ENCODE measurements at regions not wholly inside any gene's neighbourhood (a gene's known extent, or its start where the extent isn't known, plus 50 kb on each side); places are given as distances from the start of the nearest gene placed in this dataset.

DNA sequence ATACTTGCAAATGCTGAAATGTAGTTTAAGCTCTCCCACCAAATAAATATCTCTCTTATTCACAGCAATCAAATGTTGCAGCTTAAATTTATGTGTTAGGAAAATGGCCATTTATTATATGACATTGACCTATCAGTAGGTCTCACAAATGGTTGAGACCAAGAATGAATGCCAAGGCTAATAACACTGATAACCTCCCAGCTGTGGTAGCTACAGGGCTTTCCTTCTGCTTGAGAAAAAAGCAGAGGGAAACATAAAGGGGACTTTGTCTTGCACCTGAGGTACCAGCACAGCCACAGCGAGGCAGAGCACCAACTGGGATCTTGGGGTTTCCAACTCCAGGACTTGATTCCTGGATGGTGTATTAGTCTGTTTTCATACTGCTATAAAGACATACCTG is 73.1 kb upstream of the TTC14 start:
- 30% methylated on average over 1 of the region's 1 CpG for WGBS (ENCODE audit: low lambda C conversion rate)
- POLR2A ChIA-PET, result no interaction called here

GRCh38 chr3:180529778-180530177 is 72.2 kb upstream of the TTC14 start:
- H3K9me2 ChIP-seq, result no peaks in the 10 kb centered on the region
- WGBS (ENCODE audit: low lambda C conversion rate), result 40% methylated on average over 5 of the region's 5 CpGs
- DNase-seq, result no peak
- H3K36me3 ChIP-seq (replicated peaks in 1 of 2; ENCODE audit: control insufficient read depth in 1 of 2, insufficient read depth in 2 of 2, low read length in 1 of 2), result no peaks in the 10 kb centered on the region
- ChIA-PET CTCF (interaction anchor here (0.5 kb wide), 1 partner anchor 138 kb away, joined by 3 read pairs; no protein-coding TSS in a partner anchor), POLR2A (no interaction called here)
- no peaks in the 10 kb centered on the region for H3K4me1 ChIP-seq (ENCODE audit: control insufficient read depth in 1 of 2, insufficient read depth in 2 of 2, low read depth in 1 of 2, low read length in 1 of 2)
- no peak overlapping the region for H3K4me3 ChIP-seq (ENCODE audit: low read depth in 2 of 2, low read length in 1 of 2)
- H3F3A ChIP-seq (replicated peaks; ENCODE audit: insufficient read depth), result no peaks in the 10 kb centered on the region
- H4K20me1 ChIP-seq (ENCODE audit: insufficient read depth), result no peaks in the 10 kb centered on the region
- H3K27ac ChIP-seq (ENCODE audit: low read depth in 2 of 2, low read length in 1 of 2), result no peak overlapping the region
- H3K27me3 ChIP-seq (ENCODE audit: insufficient read depth), result no peaks in the 10 kb centered on the region
- no peak overlapping the region for H2AFZ ChIP-seq (ENCODE audit: low read depth)
- H3K4me2 ChIP-seq, result no peak overlapping the region
- H3K9ac ChIP-seq, result no peak overlapping the region
- no peaks in the 10 kb centered on the region for H3K79me2 ChIP-seq (ENCODE audit: insufficient read depth)
- no peaks in the 10 kb centered on the region for H3K9me3 ChIP-seq
- TF ChIP-seq MAX (IDR thresholded peaks at IDR 0.05; ENCODE audit: low read depth) (no peak), RFX5 (IDR thresholded peaks at IDR 0.05; ENCODE audit: low read length) (no peak), EZH2phosphoT487 (IDR thresholded peaks at IDR 0.05; ENCODE audit: borderline replicate concordance, low read depth) (no peak), NFIC (IDR thresholded peaks at IDR 0.05; ENCODE audit: borderline replicate concordance) (no peak), MEF2A (IDR thresholded peaks at IDR 0.05; ENCODE audit: borderline replicate concordance, low read depth) (no peak), ZBTB33 (IDR thresholded peaks at IDR 0.05; ENCODE audit: borderline replicate concordance, low read depth) (no peak), FOXM1 (IDR thresholded peaks at IDR 0.05; ENCODE audit: low read depth) (no peak), SMC3 (IDR thresholded peaks at IDR 0.05; ENCODE audit: low read depth, low read length) (no peak), TEAD4 (IDR thresholded peaks at IDR 0.05; ENCODE audit: borderline replicate concordance, insufficient read depth) (no peak), NRF1 (IDR thresholded peaks at IDR 0.05; ENCODE audit: low read depth, low read length) (no peak)
- TF ChIP-seq, protein P1, sequence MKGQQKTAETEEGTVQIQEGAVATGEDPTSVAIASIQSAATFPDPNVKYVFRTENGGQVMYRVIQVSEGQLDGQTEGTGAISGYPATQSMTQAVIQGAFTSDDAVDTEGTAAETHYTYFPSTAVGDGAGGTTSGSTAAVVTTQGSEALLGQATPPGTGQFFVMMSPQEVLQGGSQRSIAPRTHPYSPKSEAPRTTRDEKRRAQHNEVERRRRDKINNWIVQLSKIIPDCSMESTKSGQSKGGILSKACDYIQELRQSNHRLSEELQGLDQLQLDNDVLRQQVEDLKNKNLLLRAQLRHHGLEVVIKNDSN (IDR thresholded peaks at IDR 0.05; ENCODE audit: borderline replicate concordance, low read depth), result no peak

More for the DNA sequence above, 73.1 kb upstream of the TTC14 start:
- H3K9me3 ChIP-seq, result no peaks in the 10 kb centered on the region
- no peak for DNase-seq
- H3K79me2 ChIP-seq (ENCODE audit: insufficient read depth), result no peaks in the 10 kb centered on the region
- TF ChIP-seq MXI1 (IDR thresholded peaks at IDR 0.05; ENCODE audit: low read depth, low read length), result no peak
- TF ChIP-seq MEF2A (IDR thresholded peaks at IDR 0.05; ENCODE audit: borderline replicate concordance, low read depth), result no peak
- no peak for TF ChIP-seq YY1 (IDR thresholded peaks at IDR 0.05; ENCODE audit: low read depth)
- TF ChIP-seq, protein P1 (IDR thresholded peaks at IDR 0.05; ENCODE audit: borderline replicate concordance, low read depth), result no peak
- TF ChIP-seq FOXJ3 (CRISPR knock-in tag; IDR thresholded peaks at IDR 0.05), result no peak
- TF ChIP-seq FOSL2 (IDR thresholded peaks at IDR 0.05; ENCODE audit: borderline replicate concordance, low read depth), result no peak
- TF ChIP-seq GABPA (IDR thresholded peaks at IDR 0.05; ENCODE audit: low read depth), result no peak
- no peak for TF ChIP-seq RXRA (IDR thresholded peaks at IDR 0.05; ENCODE audit: borderline replicate concordance, low read depth)
- no peak for TF ChIP-seq ELF1 (IDR thresholded peaks at IDR 0.05)
- TF ChIP-seq SIN3A (IDR thresholded peaks at IDR 0.05; ENCODE audit: borderline replicate concordance, low read depth, low read length), result no peak
- TF ChIP-seq ZBTB33 (IDR thresholded peaks at IDR 0.05; ENCODE audit: borderline replicate concordance, low read depth), result no peak
- no peak for TF ChIP-seq PBX3 (IDR thresholded peaks at IDR 0.05)
- TF ChIP-seq GATA2 (CRISPR knock-in tag; IDR thresholded peaks at IDR 0.05), result no peak
- no peaks in the 10 kb centered on the region for H3K27me3 ChIP-seq (ENCODE audit: insufficient read depth)
- H3K4me2 ChIP-seq, result no peak overlapping the region
- no peak overlapping the region for H3K9ac ChIP-seq
- CTCF ChIA-PET, result no interaction called here
- no peaks in the 10 kb centered on the region for H4K20me1 ChIP-seq (ENCODE audit: insufficient read depth)
- H3F3A ChIP-seq (replicated peaks; ENCODE audit: insufficient read depth), result no peaks in the 10 kb centered on the region
- no peak overlapping the region for H3K27ac ChIP-seq (ENCODE audit: low read depth in 2 of 2, low read length in 1 of 2)
- H3K4me3 ChIP-seq (ENCODE audit: low read depth in 2 of 2, low read length in 1 of 2), result no peak overlapping the region
- no peaks in the 10 kb centered on the region for H3K36me3 ChIP-seq (replicated peaks in 1 of 2; ENCODE audit: control insufficient read depth in 1 of 2, insufficient read depth in 2 of 2, low read length in 1 of 2)
- no peaks in the 10 kb centered on the region for H3K4me1 ChIP-seq (ENCODE audit: control insufficient read depth in 1 of 2, insufficient read depth in 2 of 2, low read depth in 1 of 2, low read length in 1 of 2)
- no peak overlapping the region for H2AFZ ChIP-seq (ENCODE audit: low read depth)
- no peaks in the 10 kb centered on the region for H3K9me2 ChIP-seq

Data from SK-N-SH (cell line).